Cerebellar nuclear complex (tissue), 1 donor: ENCODE measurements at regions not wholly inside any gene's neighbourhood (a gene's known extent, or its start where the extent isn't known, plus 50 kb on each side); places are given as distances from the start of the nearest gene placed in this dataset.
A peak's percentile ranks its signal among the peaks of the same experiment; 100 is the strongest.

Source experiments
- DNase-seq, 2 experiments: peaks; one replicate each; lab custom pipeline; 2025; lab: John Stamatoyannopoulos, UW

DNA sequence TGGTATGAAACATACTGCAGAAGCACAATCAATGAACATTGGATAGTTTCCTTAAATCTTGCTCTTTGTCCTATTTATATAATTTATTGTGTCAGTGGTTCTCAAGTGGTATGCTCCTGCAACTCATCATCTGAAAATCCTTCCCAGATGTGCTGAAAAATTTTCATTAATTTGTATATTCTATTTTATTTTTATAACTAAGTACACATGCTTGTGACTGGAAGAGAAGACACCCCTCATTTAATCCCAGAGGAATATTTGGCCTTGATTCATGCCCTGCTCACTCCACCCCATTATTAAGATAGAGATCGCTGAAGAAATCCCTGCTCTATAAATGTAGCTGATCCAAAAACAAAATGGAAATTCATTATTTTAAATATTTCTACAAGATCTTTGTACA, 870.5 kb upstream of the CXADR start:
- no peak for DNase-seq

DNA sequence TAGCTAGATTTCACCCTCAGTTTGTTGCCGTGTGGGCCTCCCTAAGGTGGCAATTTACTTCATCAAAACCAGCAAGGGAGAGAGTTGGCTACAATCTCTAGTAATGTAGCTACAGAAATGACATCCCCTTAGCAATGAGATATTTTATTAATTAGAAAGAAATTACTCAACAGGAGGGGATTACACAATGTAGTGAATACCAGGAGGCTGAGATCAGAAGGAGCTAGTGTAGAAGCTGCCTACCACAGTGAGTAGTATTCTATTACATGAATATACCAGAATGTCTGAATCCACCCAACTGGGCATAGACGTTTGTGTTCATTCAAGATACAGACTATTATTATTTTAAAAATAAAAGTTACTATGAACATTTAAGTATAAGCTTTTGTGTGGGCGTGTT, 868.2 kb upstream of the CXADR start:
- DNase-seq: no peak

DNA sequence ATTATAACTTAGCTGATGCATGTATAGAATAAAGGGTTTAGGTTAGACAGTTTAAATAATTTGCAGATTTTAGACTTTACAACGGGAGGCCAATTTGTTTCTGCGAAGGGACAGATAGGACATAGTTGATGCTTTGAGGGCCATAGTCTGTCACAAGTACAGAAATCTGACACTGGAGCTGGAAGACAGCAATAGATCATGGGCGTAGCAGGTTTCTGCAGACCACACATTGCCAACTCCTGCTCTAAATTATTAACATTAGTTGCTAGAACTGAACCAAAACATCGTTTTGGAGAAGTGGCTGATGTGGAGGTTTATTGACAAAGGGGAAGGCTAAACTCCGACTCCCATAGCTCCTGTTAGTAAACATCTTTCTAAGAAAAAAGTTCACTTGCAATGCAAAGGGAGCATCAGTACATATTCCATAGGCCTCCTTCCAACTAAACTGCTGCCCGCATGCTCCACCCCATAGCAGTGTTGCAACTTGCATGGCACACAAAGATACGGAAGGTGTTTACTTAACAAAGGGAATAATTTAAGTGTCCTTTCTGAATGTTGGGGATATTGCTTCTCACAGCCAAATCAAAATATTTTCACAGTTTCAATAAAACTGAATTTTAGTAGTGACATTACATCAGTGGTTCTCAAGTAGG, 862.0 kb upstream of the CXADR start:
- DNase-seq: no peak

DNA sequence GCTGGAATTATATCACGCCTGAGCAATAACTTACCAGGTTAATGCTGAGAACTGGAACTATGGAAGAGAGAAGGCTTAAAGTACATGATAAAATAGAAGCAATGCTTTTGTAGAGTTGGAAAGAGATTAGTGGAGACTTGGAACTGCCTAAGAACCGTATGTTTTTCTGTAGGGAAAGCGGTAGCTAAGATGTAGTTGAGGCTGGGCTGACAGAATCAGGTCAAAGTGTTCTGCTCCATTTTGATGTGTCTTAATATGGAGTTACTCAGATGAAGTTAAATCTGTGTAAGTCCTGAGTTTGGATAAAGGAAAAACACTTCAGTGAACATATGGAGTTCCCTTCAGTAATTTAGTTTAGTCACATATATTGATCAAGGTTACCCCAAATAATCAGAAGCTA, 860.9 kb upstream of the CXADR start:
- no peak for DNase-seq

DNA sequence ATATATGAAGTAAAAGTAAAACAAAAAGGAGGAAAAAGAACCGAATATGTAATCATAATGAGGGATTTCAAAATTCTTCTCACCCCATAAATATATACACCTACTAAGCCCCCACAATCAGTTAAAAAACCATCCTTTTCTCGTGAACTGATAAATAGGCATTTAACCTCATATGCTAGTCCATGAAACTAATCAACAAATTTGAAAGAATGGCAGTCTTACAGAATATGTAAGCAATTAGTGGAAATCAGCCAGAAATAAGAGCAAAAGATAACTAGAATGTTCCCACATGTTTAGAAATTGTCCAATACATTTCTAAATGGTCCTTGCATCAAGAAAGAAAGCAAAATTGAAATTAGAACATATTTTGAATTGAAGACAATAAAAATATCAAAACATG, 849.4 kb upstream of the CXADR start:
- DNase-seq: no peak

DNA sequence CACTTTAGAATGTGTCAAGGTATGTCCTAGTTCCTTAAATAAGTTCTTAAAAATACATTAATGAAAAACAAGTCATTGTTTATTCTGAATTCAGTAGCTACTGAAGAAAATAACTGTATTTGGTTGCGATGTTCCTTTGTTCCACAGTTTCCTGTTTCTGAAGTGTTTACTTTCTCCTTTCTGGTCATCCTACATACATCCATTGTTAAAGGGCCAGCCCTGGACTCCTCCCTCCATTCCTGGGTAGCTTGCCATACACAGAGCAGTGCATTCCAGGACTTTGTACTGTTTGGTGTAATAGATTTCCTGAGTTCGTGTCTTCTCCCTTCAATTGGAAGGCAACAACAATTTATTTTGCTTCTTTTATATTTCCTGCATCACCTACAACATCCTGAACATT, 845.4 kb upstream of the CXADR start:
- DNase-seq: no peak

DNA sequence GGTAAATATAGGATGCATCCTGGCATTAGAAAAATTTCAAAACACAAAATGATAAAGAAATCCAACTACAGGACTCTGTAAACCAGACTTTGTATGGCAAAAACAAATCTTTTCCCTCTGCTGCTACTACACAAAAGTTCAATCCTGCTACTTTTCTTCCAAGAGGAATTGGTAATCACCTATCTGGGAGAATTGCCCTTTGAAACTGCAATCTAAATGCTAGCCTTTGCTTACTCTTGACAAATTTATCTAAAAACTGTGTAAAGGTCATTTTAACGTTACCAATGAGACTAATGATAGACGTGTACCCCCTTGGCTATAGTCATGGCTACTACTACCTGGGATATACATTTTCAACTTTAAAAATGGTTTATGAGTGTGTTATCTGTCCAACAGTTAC, 837.9 kb upstream of the CXADR start:
- DNase-seq: no peak

DNA sequence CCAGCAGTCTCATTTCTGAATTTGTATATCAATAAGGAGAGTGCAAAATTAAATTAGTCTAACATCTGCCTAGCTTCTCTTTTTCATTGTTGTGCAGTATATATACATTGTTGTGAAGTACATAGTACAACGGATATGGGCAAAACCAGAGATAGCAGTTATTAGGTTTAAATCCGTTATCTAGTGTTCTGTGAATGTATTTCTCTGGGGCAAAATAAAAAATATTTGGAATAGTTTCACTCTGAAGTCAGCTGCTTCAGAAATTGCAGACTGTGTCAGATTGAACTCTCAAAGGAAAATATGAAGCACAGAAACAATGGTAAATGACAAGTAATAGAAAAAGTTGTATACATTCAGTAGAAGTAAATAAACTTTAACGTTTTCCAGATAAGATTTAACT, 836.5 kb upstream of the CXADR start:
- no peak for DNase-seq

DNA sequence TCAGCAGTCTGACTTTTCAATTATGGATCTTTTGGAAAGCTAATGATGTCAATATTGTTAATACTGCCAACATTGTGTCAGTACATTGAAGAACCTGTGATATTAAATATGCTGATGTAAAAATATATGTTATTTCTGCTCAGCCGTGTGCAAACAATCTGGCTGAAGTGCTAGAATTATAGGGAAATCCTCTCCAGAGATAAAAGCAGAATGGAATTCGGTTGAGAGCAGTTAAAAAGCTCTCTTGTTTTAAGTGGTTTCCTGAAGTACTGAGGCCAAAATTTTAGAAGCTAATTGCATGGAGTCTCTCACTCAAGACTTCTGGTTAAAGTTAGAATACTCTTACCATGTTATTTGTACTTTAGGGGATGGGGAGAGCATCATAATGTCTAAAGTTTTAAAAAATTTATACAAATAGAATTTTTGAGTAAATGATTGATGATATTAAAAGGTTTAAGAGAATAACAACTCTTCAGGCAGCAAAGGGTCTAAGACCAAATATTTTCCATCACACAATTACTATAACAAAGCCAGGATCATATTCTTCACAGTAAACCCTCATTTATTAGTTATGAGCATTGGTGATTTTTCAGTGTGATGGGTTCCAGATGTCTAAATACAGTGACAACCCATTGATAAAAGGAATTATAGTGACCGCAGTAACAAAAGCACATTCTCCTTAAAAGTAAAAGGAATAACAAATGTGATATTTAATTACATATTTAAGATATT, 834.2 kb upstream of the CXADR start:
- DNase-seq: no peak

DNA sequence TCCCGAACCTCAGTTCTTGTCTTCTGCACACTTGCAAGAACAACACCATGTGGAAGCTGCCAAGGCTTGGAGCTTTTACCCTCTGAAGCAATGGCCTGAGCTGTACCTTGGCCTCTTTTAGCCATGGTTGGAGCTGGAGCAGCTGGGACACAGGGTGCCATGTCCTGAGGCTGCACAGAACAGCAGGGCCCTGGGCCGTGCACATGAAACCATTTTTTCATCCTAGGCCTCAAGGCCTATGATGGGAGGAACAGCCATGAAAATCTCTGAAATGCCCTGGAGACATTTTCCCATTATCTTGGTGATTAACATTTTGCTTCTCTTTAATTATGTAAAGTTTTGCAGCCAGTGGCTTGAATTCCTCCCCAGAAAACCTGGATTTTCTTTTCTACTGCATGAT, 817.8 kb upstream of the CXADR start:
- DNase-seq: no peak

DNA sequence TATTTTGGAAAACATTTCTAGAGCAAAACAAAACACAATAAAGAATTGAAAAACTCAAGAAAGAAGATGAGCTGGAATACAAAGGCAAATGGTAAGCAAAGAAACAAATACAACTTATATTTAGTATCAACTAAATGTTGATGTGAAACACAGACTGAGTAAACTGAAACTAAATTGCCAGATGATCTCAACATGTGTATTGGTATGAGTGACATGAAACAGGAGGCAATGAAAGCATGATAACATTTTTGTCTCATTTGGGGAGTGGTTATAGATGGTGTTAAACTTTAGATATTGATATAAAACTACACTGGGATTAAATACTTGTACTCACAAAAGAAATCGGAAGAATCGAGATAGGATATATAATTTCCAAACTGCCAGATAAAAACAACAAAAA, 805.6 kb upstream of the CXADR start:
- DNase-seq: no peak

DNA sequence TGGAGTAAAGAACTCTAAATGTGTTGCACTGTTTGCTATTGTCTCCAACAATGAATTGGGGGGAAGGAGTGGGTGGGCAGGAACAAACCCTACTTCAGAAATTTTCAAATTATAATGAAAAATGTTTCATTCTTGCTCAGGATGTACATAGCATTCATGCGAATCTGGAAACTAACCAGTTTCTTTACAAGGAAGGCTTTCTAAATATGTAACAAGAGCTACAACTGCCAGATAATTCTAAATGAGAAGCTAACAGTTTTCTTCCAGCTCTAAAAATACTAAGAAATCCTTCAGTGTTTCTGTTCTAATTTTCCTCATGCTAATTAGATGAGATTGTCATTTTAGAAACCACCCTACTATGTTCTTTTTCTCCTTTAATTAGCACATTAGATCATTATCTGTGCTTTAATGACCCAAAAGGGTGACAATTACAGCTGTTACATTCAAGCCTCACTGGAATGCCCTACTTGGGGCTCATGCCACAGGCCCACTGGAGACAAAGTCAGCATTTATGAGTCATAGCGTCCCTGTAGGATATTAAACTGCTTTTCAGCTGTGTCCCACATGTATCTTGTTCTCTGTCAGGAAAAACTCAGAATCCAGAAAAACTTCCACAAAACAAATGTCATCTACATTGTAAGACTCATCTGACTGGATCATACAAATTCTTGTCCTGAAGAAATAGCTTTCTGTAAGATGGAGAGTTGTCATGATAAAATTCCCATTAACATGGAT, 804.6 kb upstream of the CXADR start:
- DNase-seq: no peak

DNA sequence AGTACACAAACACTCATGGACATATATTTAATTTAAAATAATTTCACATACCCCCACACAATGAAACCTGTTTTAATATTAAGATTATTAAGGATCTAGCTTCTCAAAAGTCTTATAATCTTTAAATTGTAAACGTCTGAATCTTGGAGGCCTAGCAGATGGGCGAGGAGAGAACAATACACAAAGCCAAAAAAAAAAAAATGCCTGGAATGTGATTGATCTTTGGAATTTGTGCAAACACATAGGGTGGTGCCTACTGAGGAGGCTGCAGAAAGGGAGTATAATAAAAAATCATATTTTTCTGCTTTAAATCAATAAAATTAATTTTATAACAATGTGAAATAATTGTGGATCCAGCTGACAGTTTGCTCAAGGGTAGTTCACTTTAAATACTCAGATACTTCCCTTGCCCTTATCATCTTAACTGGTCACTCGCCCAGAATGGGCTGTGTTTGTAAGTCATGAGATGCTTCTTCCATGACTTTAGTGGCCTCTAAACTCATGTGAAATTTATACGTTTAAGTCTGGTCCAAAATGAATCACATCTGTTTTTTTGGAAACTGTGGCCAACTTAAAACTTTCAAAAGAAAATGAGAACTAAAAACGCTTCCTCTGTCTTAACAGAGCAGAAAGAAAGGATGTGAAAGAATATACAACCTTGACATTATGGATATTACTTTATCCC, 802.8 kb upstream of the CXADR start:
- DNase-seq: no peak

DNA sequence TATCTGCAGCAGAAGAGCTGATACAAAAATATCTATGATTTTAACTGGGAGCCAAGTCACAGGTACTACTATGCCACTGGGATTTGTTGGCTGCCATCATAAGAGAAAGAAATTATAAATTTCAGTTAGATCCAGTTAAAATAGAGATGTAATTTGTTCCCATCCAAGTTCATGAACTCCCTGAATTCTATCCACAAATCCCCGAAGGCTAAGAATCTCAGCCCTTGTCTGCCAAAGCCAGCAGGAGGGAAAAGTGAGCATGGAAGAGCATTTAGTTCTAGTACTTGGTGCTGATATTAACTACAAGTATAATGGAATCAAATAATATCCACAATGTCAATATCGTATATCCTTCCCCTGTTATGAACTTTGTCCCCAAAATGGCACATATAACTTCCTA, 801.1 kb upstream of the CXADR start:
- DNase-seq: no peak

DNA sequence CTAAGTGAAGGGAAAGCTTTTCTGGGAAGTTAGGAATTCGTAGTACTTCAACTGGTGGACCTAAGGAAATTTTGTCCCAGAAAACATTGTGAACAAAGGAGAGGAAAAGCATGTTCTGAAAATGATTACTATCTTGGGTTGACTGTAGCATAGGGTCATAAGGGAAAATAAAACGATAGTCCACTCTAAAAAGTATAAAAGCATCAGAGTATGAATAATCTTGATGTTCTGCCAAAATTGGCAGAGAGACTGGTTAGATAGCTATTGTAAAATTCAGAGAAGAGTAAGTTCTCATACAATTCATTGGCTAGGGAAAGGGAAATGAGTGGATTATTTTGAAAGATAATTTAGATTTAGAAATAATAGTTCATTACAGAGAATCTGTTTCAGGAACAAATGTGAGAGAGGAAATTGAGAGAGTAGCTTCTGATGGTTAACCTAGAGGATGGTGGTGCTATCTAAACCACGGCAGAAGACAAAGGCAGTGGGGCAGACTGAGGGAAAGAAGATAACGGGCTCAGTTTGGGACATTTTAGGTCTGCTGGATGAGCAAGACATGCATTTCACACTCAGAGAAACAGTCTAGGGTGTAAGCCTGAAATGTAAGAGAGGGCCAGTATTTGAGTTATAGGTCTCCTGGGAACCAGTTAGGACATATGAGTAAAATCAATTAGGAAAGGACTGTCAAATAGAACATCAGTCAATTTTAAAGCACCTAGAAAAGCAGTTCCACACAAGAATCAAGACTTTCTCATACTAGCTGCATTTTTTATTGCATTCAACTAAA, 799.3 kb upstream of the CXADR start:
- no peak for DNase-seq

DNA sequence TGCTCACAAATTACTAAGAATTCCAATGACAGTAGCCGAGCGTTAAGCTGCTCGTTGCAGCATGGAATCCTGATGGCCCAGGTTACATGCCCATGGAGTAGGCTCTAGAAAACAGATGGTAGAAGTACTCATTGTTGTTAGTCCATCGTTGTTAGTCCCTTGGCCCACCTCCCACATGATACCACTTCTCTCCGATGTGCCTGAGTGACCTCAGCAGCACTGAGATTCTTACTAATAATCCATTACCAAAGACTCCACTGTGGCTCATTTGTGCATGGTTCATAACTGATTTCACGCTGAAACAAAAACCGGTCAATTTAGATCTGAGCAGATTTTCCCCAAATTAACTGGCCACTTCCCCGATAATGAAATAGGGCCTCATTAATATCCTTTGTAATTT, 772.3 kb upstream of the CXADR start:
- DNase-seq: no peak

DNA sequence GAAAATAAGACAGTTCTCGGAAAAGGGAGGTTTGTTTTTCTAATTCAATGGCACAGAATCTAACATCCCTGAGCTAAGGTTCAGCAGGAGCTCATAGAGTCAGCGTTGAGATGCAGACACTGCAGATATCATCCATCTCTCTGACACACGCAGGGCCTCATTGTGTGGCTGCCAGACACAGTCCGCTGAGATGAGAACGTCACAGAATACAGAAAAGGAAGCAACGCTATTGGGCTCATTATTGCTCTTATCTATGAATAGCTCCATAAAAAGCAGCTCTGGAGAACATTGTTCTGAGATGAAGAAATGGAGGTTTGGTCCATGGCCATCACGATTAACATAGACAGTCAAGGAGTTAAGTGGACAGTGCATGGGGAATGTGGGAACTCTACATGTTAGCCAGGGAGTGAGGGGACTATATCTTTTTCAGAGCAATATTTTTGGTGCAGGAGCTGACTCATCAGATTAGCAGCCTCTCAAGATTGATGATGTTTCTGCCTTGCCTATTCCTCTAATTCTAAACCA, 771.6 kb upstream of the CXADR start:
- DNase-seq: no peak

DNA sequence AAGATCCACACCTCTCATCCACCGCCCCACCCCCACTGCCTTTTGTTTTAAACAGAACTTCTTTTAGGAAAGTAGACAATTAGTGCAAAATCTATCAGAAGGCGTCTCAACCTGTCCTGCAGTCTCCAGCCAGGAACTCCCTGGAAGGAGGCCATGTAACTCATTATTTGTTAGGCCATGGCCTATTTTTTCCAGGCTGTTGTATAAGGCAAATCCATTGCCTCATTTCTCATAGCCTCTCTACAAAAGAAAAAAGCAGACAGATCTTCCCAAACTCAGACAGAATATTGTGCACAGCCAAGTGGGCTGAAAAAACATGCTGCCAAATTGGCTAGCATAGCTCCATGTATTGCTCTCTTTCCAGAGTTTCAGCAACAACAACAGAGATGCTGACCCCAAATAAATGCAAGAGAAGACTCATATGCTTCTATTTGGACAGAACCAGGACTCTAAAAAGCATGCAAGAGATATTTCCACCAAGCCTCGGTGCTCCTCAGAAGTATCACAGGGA, 770.7 kb upstream of the CXADR start:
- peak; percentile 22 to 79 for DNase-seq

DNA sequence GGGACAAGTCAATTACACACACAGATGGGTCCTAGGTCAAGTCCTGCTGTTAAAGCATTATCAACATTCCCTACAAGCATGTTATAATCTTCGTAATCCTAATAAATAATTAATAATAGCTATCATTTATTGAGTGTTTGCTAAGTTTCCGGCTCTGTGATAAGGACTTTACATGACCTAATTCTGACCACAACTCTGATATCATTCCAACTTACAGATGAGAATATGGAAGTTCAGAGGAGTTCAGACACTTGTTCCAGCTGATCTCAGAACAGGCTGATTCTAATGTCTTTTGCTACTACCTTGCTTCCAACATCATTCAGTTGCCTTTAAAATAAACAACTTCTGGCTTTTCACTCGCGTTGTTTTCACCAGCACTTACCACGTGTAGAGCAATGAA, 770.1 kb upstream of the CXADR start:
- no peak for DNase-seq

DNA sequence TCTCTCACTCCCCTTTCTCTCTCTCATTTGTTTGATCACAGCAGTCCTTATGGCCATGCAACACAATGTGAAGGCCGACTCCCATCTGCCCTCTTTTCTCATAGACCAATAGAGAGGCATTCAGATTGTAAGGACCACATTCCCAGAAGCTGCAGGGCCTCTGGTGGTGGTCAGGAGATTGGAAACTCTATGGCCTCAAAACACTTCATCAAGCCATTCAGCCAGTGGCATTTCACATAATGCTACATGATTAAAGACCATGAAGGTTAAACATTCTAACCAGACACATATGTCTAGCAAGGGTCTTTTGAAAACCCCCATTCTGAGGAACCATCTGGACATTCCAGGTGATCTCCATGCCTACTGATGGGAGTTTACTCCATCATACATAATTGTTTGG, 769.5 kb upstream of the CXADR start:
- DNase-seq: no peak

DNA sequence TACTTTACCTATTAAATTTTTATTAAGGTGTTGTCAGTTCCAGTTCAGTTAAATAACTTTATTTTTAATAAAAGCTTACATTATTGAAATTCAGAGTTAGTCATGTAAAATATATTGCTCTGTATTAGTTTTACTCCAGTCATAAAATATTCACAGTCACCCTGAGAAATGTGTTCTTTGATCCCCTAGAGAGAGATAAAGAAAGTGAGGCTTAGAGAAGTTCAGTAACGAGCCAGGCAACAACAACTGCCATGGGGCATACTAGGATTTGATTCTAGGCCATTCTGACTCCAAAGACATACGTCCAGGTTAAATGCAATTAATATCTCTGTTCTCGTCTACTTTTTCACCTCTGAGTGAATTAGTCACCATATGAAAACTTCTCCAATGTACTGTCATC, 761.9 kb upstream of the CXADR start:
- no peak for DNase-seq
